Suprapubic skin (tissue), 3 donors: ENCODE measurements at regions not wholly inside any gene's neighbourhood (a gene's known extent, or its start where the extent isn't known, plus 50 kb on each side); places are given as distances from the start of the nearest gene placed in this dataset.

Experiments
- CTCF ChIP-seq, 2 donors: fragments of 200-600 bp in 1 of 2; fragments of 450-650 bp in 1 of 2; sonication (generic) in 1 of 2; IDR thresholded peaks; one replicate each; pipeline ENCODE4 v1.5.1; 2016 to 2019; ENCODE audit warnings: antibody characterized with exemption in 2 of 2, mild to moderate bottlenecking in 1 of 2, moderate library complexity in 1 of 2
- EP300 ChIP-seq: sonication (generic); formaldehyde crosslinking; IDR thresholded peaks from one replicate; pipeline ENCODE4 v1.6.1; 2017; ENCODE audit warnings: antibody characterized with exemption
- POLR2A ChIP-seq, 2 donors: fragments of 450-650 bp; IDR thresholded peaks; one replicate each; pipeline ENCODE4 v1.6.1; 2017; ENCODE audit warnings: antibody characterized with exemption in 2 of 2, mild to moderate bottlenecking in 2 of 2, moderate library complexity in 2 of 2

DNA sequence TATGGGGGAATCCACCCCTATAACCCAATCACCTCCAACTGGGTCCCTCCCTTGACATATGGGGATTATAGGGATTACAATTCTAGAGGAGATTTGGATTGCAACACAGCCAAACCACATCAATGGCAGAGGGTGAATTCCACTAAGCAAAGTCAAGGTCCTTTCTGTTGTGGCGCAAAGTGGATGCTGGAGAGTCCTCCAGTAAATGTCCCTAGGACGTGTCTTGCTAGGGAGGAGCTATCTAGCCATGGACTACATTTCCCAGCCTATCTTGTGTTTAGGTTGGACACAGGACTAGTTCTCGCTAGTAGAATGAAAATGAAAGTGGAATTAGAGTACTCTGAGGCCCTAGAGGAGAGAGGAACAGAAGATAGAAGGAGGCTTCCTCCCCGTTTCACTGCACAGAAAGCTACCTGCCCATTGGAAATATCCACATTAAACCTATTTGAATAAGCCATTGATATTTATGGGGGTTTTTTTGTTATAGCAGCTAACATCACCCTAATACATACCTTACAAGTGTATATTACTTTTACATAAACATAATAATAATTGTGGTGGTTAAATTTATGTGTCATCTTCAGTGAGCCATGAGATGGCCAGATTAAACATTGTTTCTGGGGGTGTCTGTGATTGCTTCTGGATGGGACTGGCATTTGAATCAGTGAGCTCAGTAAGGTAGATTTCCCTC, 56.7 kb upstream of the ERCC4 start:
- TF ChIP-seq CTCF (IDR thresholded peaks at IDR 0.05) (no peak), POLR2A (IDR thresholded peaks at IDR 0.05) (no peak), EP300 (no peak)
